NB4 (cell line): ENCODE measurements at regions not wholly inside any gene's neighbourhood (a gene's known extent, or its start where the extent isn't known, plus 50 kb on each side); places are given as distances from the start of the nearest gene placed in this dataset.

ENCODE experiments used
- POLR2A ChIP-seq: IDR thresholded peaks from 2 replicates; pipeline ENCODE4 v1.6.1; 2011; ENCODE audit warnings: mild to moderate bottlenecking; ENCODE audit not compliant: insufficient read length; ENCODE audit errors: extremely low read depth
- TF ChIP-seq, protein P1 (sequence below): IDR thresholded peaks from one replicate; pipeline ENCODE4 v1.5.1; 2012; ENCODE audit warnings: low read depth, low read length
- TF ChIP-seq, protein P2 (sequence below): IDR thresholded peaks from 2 replicates; pipeline ENCODE4 v1.6.1; 2011; ENCODE audit warnings: low read depth, low read length

DNA sequence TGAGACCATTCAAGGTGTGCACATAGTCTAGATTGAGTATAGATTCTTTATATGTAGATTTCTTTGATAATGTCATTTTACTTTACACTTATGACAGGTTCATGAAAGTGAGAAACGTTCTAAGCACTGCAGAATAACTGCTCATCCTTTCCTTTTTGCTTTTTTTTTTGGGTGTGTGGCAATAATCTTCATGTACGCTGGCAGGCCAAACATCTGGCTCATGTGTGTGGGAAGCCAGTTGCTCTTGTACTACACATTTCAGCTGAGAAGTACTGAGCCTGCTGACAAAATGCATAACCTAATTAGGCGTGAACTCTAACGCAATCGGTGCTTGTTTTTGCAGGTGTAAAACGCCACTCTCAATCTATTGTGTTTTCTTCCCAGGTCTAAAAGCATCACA, 350.8 kb upstream of the KAZN start:
- no peak for TF ChIP-seq POLR2A
- TF ChIP-seq, protein P1, sequence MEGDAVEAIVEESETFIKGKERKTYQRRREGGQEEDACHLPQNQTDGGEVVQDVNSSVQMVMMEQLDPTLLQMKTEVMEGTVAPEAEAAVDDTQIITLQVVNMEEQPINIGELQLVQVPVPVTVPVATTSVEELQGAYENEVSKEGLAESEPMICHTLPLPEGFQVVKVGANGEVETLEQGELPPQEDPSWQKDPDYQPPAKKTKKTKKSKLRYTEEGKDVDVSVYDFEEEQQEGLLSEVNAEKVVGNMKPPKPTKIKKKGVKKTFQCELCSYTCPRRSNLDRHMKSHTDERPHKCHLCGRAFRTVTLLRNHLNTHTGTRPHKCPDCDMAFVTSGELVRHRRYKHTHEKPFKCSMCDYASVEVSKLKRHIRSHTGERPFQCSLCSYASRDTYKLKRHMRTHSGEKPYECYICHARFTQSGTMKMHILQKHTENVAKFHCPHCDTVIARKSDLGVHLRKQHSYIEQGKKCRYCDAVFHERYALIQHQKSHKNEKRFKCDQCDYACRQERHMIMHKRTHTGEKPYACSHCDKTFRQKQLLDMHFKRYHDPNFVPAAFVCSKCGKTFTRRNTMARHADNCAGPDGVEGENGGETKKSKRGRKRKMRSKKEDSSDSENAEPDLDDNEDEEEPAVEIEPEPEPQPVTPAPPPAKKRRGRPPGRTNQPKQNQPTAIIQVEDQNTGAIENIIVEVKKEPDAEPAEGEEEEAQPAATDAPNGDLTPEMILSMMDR, result no peak
- TF ChIP-seq, protein P2, sequence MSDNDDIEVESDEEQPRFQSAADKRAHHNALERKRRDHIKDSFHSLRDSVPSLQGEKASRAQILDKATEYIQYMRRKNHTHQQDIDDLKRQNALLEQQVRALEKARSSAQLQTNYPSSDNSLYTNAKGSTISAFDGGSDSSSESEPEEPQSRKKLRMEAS, result no peak
